HepG2 (cell line): ENCODE measurements at regions not wholly inside any gene's neighbourhood (a gene's known extent, or its start where the extent isn't known, plus 50 kb on each side); places are given as distances from the start of the nearest gene placed in this dataset.

Source experiments
- ATAC-seq: fragments of 200-7000 bp; cut with Tn5 transposase; 3 replicates; pipeline ENCODE4 v1.9.1; 2020; ENCODE audit warnings: mild to moderate bottlenecking, moderate library complexity
- BruUV-seq: library from RNA; stranded (reverse); fragments of 400-500 nt; replicated peaks from 2 replicates; lab custom pipeline; 2021; lab: Mats Ljungman, UMichigan
- CTCF ChIA-PET: fragments of 300-600 bp; formaldehyde crosslinking; extraction: SDS; loops from one replicate; lab custom pipeline; 2021; ENCODE audit warnings: low total read pairs, inconsistent platforms, low intra/inter-chr PET ratio; lab: Yijun Ruan, JAX
- POLR2A ChIA-PET: fragments of 350-600 bp; sonication (Branson Sonifier 250); formaldehyde crosslinking; loops from one replicate; lab custom pipeline; 2020; ENCODE audit warnings: antibody characterized with exemption, inconsistent platforms; lab: Yijun Ruan, JAX
- DNase-seq: peaks from one replicate; pipeline ENCODE4 v3.0.0-alpha.2; 2015; ENCODE audit warnings: low spot score
- FAIRE-seq: peaks from 3 replicates; lab custom pipeline; 2011; peaks lifted over from hg19 to GRCh38; lab: Jason Lieb, UNC
- H2AFZ ChIP-seq: one replicate; pipeline ENCODE4 v1.6.1; 2011; ENCODE audit warnings: low read length, inconsistent platforms
- H3K27ac ChIP-seq: fragments of 300-600 bp; 3 replicates; pipeline ENCODE4 v1.8.0; 2011; ENCODE audit warnings: mixed run types, mild to moderate bottlenecking, mixed read lengths, low read length, inconsistent platforms; ENCODE audit not compliant: insufficient read depth; ENCODE audit errors: extremely low read length
- H3K27me3 ChIP-seq, 2 experiments: fragments of 200-600 bp in 1 of 2; 2 replicates in 1 of 2; 3 replicates in 1 of 2; pipeline versions ENCODE4 v1.6.0 to v1.8.0; 2011; ENCODE audit warnings: low read length in 2 of 2, mild to moderate bottlenecking in 2 of 2, moderate library complexity in 2 of 2, inconsistent platforms in 1 of 2; ENCODE audit not compliant: insufficient read depth in 2 of 2, control insufficient read depth in 1 of 2
- H3K36me3 ChIP-seq, 2 experiments: fragments of 200-600 bp in 1 of 2; replicated peaks in 1 of 2; 2 replicates in 1 of 2; 3 replicates in 1 of 2; pipeline versions ENCODE4 v1.5.1 to v1.8.0; 2011; ENCODE audit warnings: low read length in 2 of 2, inconsistent platforms in 1 of 2; ENCODE audit not compliant: insufficient read depth in 2 of 2, control insufficient read depth in 1 of 2
- H3K4me1 ChIP-seq: 2 replicates; pipeline ENCODE4 v1.5.1; 2012; ENCODE audit warnings: low read length, inconsistent platforms; ENCODE audit not compliant: insufficient read depth
- H3K4me2 ChIP-seq: 2 replicates; pipeline ENCODE4 v1.6.0; 2011; ENCODE audit warnings: low read depth, low read length, inconsistent platforms
- H3K4me3 ChIP-seq, 3 experiments: fragments of 200-600 bp in 1 of 3; sonication (generic), shearing (Covaris generic) in 1 of 3; replicated peaks in 1 of 3; 2 replicates each; pipeline ENCODE4 v1.5.1; 2011 to 2016; ENCODE audit warnings: low read length in 3 of 3, inconsistent platforms in 2 of 3, low read depth in 2 of 3, mild to moderate bottlenecking in 2 of 3, control low read depth in 1 of 3, mixed read lengths in 1 of 3; ENCODE audit not compliant: insufficient read depth in 1 of 3
- H3K79me2 ChIP-seq: one replicate; pipeline ENCODE4 v1.6.1; 2011; ENCODE audit warnings: low read length, inconsistent platforms; ENCODE audit not compliant: insufficient read depth
- H3K9ac ChIP-seq: 2 replicates; pipeline ENCODE4 v1.6.0; 2011; ENCODE audit warnings: mild to moderate bottlenecking, low read depth, low read length, inconsistent platforms; ENCODE audit not compliant: insufficient read depth
- H3K9me3 ChIP-seq: 2 replicates; pipeline ENCODE4 v1.5.1; 2012; ENCODE audit warnings: mild to moderate bottlenecking, low read length
- H4K20me1 ChIP-seq: 2 replicates; pipeline ENCODE4 v1.6.0; 2011; ENCODE audit warnings: inconsistent platforms, mild to moderate bottlenecking, low read length, moderate library complexity; ENCODE audit not compliant: insufficient read depth
- CHD2 ChIP-seq: IDR thresholded peaks from 2 replicates; pipeline ENCODE4 v1.6.1; 2011; ENCODE audit warnings: low read depth, low read length, improper control_type of control experiment
- DPF2 ChIP-seq: sonication (generic); formaldehyde crosslinking; IDR thresholded peaks from 2 replicates; pipeline ENCODE4 v1.4.0; 2020; ENCODE audit warnings: mild to moderate bottlenecking, low read depth, missing genetic modification reagents, borderline replicate concordance
- GATAD2A ChIP-seq: IDR thresholded peaks from 2 replicates; pipeline ENCODE4 v1.6.1; 2016
- HNF4A ChIP-seq: sonication (generic); formaldehyde crosslinking; IDR thresholded peaks from 2 replicates; pipeline ENCODE4 v1.4.0; 2020; ENCODE audit warnings: missing genetic modification reagents
- KAT2B ChIP-seq: fragments of 150-350 bp; IDR thresholded peaks from 2 replicates; pipeline ENCODE4 v1.6.1; 2014; ENCODE audit warnings: low read depth, low read length, borderline replicate concordance
- KDM1A ChIP-seq: IDR thresholded peaks from 2 replicates; pipeline ENCODE4 v1.6.1; 2016; ENCODE audit warnings: missing compliant biosample characterization
- MBNL3 ChIP-seq: fragments of 250-450 bp; sonication (Bioruptor Pico); conservative IDR thresholded peaks from 2 replicates; pipeline ENCODE4 v1.8.0; 2022; ENCODE audit warnings: mild to moderate bottlenecking, inconsistent platforms
- RBAK ChIP-seq: sonication (generic); formaldehyde crosslinking; IDR thresholded peaks from 2 replicates; pipeline ENCODE4 v1.5.1; 2020; ENCODE audit warnings: mild to moderate bottlenecking, missing genetic modification reagents
- SATB2 ChIP-seq: sonication (generic); formaldehyde crosslinking; IDR thresholded peaks from 2 replicates; pipeline ENCODE4 v1.5.0; 2020; ENCODE audit warnings: missing genetic modification reagents
- SMARCC2 ChIP-seq: fragments of 450-650 bp; IDR thresholded peaks from 2 replicates; pipeline ENCODE4 v1.6.1; 2017; ENCODE audit warnings: antibody characterized with exemption, mild to moderate bottlenecking
- YEATS2 ChIP-seq: sonication (generic); formaldehyde crosslinking; IDR thresholded peaks from 2 replicates; pipeline ENCODE4 v1.4.0; 2020; ENCODE audit warnings: missing genetic modification reagents, borderline replicate concordance
- ZNF431 ChIP-seq: sonication (generic); formaldehyde crosslinking; IDR thresholded peaks from 2 replicates; pipeline ENCODE4 v1.9.0; 2022; ENCODE audit warnings: missing genetic modification reagents, low read depth, mild to moderate bottlenecking, borderline replicate concordance
- ZNF44 ChIP-seq: sonication (generic); formaldehyde crosslinking; IDR thresholded peaks from 2 replicates; pipeline ENCODE4 v1.5.1; 2020; ENCODE audit warnings: mild to moderate bottlenecking, missing genetic modification reagents
- ZSCAN25 ChIP-seq: sonication (generic); formaldehyde crosslinking; IDR thresholded peaks from 2 replicates; pipeline ENCODE4 v1.8.0; 2022; ENCODE audit warnings: mild to moderate bottlenecking, missing genetic modification reagents
- in situ Hi-C: cut with HindIII; loops from 2 replicates; pipeline ENCODE4 v1.10.0; 2017; ENCODE audit warnings: low pct_unique_long_range_greater_than_20kb; ENCODE audit not compliant: extremely low pct_ligation_motif_present
- intact Hi-C: fragments of 100-400 bp; cut with micrococcal nuclease; formaldehyde crosslinking; loops from one replicate; pipeline ENCODE4 v1.10.0; 2022; ENCODE audit not compliant: unreplicated experiment
- TF ChIP-seq, protein P1 (sequence below): sonication (generic); formaldehyde crosslinking; IDR thresholded peaks from 2 replicates; pipeline ENCODE4 v1.4.0; 2020; ENCODE audit warnings: missing genetic modification reagents
- TF ChIP-seq, protein P2 (sequence below): sonication (generic); formaldehyde crosslinking; IDR thresholded peaks from 2 replicates; pipeline ENCODE4 v1.8.0; 2022; ENCODE audit warnings: missing genetic modification reagents, mild to moderate bottlenecking, borderline replicate concordance
- TF ChIP-seq, protein P3 (sequence below): sonication (generic); formaldehyde crosslinking; IDR thresholded peaks from 2 replicates; pipeline ENCODE4 v1.8.1; 2023; ENCODE audit warnings: mild to moderate bottlenecking, moderate library complexity, missing genetic modification reagents
- TF ChIP-seq, protein P4 (sequence below): sonication (generic); formaldehyde crosslinking; IDR thresholded peaks from 2 replicates; pipeline ENCODE4 v1.8.1; 2023; ENCODE audit warnings: missing genetic modification reagents, mild to moderate bottlenecking, borderline replicate concordance
- TF ChIP-seq, protein P5 (sequence below): sonication (generic); formaldehyde crosslinking; IDR thresholded peaks from 2 replicates; pipeline ENCODE4 v1.5.0; 2020; ENCODE audit warnings: missing genetic modification reagents

DNA sequence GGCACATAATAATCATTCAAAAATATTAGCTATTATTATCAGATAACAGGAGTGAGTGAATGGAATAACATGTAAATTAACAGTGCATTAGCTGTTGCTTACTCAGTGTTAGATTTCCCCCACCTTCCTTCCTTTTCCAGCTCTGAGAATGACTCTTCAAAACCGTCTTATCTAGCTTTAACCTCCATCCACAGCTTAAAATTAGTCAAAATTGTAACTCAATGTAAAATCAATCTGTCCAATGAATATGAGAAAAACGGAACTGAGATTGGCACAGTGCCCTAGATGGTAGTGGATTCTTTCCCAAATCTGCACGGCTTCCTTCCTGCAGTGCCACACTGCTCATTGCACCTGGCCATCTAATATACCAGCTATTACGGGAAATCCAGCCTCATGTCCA is 156.8 kb upstream of the BDNF start (continued):
- TF ChIP-seq RBAK, result no peak
- TF ChIP-seq, protein P1, sequence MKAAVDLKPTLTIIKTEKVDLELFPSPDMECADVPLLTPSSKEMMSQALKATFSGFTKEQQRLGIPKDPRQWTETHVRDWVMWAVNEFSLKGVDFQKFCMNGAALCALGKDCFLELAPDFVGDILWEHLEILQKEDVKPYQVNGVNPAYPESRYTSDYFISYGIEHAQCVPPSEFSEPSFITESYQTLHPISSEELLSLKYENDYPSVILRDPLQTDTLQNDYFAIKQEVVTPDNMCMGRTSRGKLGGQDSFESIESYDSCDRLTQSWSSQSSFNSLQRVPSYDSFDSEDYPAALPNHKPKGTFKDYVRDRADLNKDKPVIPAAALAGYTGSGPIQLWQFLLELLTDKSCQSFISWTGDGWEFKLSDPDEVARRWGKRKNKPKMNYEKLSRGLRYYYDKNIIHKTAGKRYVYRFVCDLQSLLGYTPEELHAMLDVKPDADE (CRISPR knock-in tag), result no peak
- no peak for TF ChIP-seq KDM1A (CRISPR knock-in tag)
- no peak for TF ChIP-seq ZNF44 (CRISPR knock-in tag)
- TF ChIP-seq YEATS2 (CRISPR knock-in tag), result no peak

DNA sequence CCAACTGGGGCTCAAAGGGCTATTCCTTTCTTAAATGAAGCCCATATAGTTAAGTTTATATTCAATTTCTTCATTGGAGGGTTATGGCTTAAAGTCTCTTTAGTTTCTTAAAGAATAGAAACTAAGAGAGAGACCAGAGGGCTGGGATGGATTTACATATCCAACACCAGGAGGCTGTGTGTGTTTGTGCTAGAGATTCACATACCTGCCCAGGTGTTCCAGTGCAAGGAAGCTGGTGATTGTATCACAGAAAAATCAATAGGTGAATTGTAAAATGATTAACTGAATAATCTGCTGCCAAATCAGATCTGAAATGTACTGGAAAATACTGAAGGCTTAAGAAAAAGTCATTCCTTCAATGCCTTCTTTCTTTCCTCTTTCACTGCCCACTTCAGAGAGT is 148.2 kb upstream of the BDNF start:
- H3K4me3 ChIP-seq, result no peak overlapping the region
- no peak for ATAC-seq
- no peaks in the 10 kb centered on the region for H3K9me3 ChIP-seq
- no peaks in the 10 kb centered on the region for H4K20me1 ChIP-seq
- no peaks in the 10 kb centered on the region for H3K27me3 ChIP-seq
- in situ Hi-C loops (no loop called here), intact Hi-C loops (no loop called here)
- H3K4me1 ChIP-seq, result no peaks in the 10 kb centered on the region
- no peaks in the 10 kb centered on the region for H3K36me3 ChIP-seq
- no peak overlapping the region for H3K27ac ChIP-seq
- FAIRE-seq, result no peak
- H2AFZ ChIP-seq, result no peak overlapping the region
- no peaks in the 10 kb centered on the region for H3K79me2 ChIP-seq
- no peak for DNase-seq
- no TSS peak for BruUV-seq
- ChIA-PET CTCF (no interaction called here), POLR2A (no interaction called here)
- H3K4me2 ChIP-seq, result no peak overlapping the region
- H3K9ac ChIP-seq, result no peak overlapping the region
- TF ChIP-seq, protein P2, sequence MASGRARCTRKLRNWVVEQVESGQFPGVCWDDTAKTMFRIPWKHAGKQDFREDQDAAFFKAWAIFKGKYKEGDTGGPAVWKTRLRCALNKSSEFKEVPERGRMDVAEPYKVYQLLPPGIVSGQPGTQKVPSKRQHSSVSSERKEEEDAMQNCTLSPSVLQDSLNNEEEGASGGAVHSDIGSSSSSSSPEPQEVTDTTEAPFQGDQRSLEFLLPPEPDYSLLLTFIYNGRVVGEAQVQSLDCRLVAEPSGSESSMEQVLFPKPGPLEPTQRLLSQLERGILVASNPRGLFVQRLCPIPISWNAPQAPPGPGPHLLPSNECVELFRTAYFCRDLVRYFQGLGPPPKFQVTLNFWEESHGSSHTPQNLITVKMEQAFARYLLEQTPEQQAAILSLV (CRISPR knock-in tag), result no peak
- TF ChIP-seq GATAD2A (CRISPR knock-in tag) (no peak), HNF4A (CRISPR knock-in tag) (no peak), CHD2 (no peak), ZSCAN25 (CRISPR knock-in tag) (no peak), DPF2 (no peak), SMARCC2 (no peak), KAT2B (no peak), SATB2 (CRISPR knock-in tag) (no peak), MBNL3 (CRISPR knock-in tag) (no peak), ZNF431 (CRISPR knock-in tag) (no peak)
- TF ChIP-seq, protein P3, sequence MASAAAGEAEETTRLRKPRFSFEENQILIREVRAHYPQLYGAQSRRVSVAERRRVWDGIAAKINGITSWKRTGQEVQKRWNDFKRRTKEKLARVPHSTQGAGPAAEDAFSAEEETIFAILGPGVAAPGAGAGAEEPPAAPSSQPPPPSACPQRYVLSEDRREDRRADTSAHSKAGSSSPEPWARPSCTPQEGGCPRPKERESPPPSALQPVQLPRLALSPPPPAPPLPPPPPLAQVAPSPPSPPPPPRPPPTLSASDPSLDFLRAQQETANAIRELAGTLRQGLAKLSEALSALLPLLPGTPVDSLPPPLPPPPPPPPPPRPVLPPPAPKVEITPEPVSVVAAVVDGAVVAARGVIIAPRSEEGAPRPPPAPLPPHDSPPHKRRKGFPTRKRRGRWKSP (CRISPR knock-in tag), result no peak
- TF ChIP-seq, protein P4, sequence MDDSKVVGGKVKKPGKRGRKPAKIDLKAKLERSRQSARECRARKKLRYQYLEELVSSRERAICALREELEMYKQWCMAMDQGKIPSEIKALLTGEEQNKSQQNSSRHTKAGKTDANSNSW (CRISPR knock-in tag), result no peak
- TF ChIP-seq, protein P5, sequence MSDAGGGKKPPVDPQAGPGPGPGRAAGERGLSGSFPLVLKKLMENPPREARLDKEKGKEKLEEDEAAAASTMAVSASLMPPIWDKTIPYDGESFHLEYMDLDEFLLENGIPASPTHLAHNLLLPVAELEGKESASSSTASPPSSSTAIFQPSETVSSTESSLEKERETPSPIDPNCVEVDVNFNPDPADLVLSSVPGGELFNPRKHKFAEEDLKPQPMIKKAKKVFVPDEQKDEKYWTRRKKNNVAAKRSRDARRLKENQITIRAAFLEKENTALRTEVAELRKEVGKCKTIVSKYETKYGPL (CRISPR knock-in tag), result no peak
